SK-N-SH treated with all-trans-retinoic acid at 6 μM for 48 hours (cell line): ENCODE measurements at regions not wholly inside any gene's neighbourhood (a gene's known extent, or its start where the extent isn't known, plus 50 kb on each side); places are given as distances from the start of the nearest gene placed in this dataset.

ENCODE experiments used
- ATAC-seq: fragments of 200-7000 bp; cut with Tn5 transposase; 3 replicates; pipeline ENCODE4 v1.9.1; 2020; ENCODE audit warnings: mild to moderate bottlenecking, moderate library complexity
- BACH2 ChIP-seq: fragments of 250-450 bp; sonication (Bioruptor Pico); IDR thresholded peaks from 2 replicates; pipeline ENCODE4 v1.9.0; 2021; ENCODE audit warnings: mild to moderate bottlenecking, borderline replicate concordance
- CREB5 ChIP-seq: fragments of 250-450 bp; sonication (Bioruptor Pico); IDR thresholded peaks from 2 replicates; pipeline ENCODE4 v1.5.1; 2020; ENCODE audit warnings: low read depth, mild to moderate bottlenecking, moderate library complexity
- CSDC2 ChIP-seq: fragments of 250-450 bp; sonication (Bioruptor Pico); IDR thresholded peaks from 2 replicates; pipeline ENCODE4 v1.5.0; 2020; ENCODE audit warnings: mild to moderate bottlenecking, moderate library complexity
- CSRNP3 ChIP-seq: fragments of 250-450 bp; sonication (Bioruptor Pico); IDR thresholded peaks from 2 replicates; pipeline ENCODE4 v1.5.1; 2021; ENCODE audit warnings: mild to moderate bottlenecking, moderate library complexity
- ESRRG ChIP-seq: fragments of 250-450 bp; sonication (Bioruptor Pico); IDR thresholded peaks from 2 replicates; pipeline ENCODE4 v1.6.1; 2021; ENCODE audit warnings: mild to moderate bottlenecking
- GLIS3 ChIP-seq: fragments of 250-450 bp; sonication (Bioruptor Pico); IDR thresholded peaks from 2 replicates; pipeline ENCODE4 v1.5.0; 2020; ENCODE audit warnings: mild to moderate bottlenecking, moderate library complexity
- ISL1 ChIP-seq: fragments of 250-450 bp; sonication (Bioruptor Pico); IDR thresholded peaks from 2 replicates; pipeline ENCODE4 v2.1.2; 2022; ENCODE audit warnings: mild to moderate bottlenecking, moderate library complexity
- OSR1 ChIP-seq: fragments of 250-450 bp; sonication (Bioruptor Pico); IDR thresholded peaks from 2 replicates; pipeline ENCODE4 v1.8.0; 2022; ENCODE audit warnings: moderate library complexity, mild to moderate bottlenecking, inconsistent platforms
- PATZ1 ChIP-seq: fragments of 250-450 bp; sonication (Bioruptor Pico); IDR thresholded peaks from 2 replicates; pipeline ENCODE4 v1.8.0; 2020; ENCODE audit warnings: mild to moderate bottlenecking, moderate library complexity, borderline replicate concordance
- POU6F1 ChIP-seq: fragments of 250-450 bp; sonication (Bioruptor Pico); IDR thresholded peaks from 2 replicates; pipeline ENCODE4 v1.8.0; 2021; ENCODE audit warnings: low read depth, mild to moderate bottlenecking, moderate library complexity, borderline replicate concordance
- PPARA ChIP-seq: fragments of 250-450 bp; sonication (Bioruptor Pico); IDR thresholded peaks from 2 replicates; pipeline ENCODE4 v1.5.0; 2020; ENCODE audit warnings: mild to moderate bottlenecking, borderline replicate concordance
- SNAI2 ChIP-seq: fragments of 250-450 bp; sonication (Bioruptor Pico); IDR thresholded peaks from 2 replicates; pipeline ENCODE4 v1.5.0; 2020; ENCODE audit warnings: mild to moderate bottlenecking, moderate library complexity
- TCF4 ChIP-seq: fragments of 250-450 bp; sonication (Bioruptor Pico); IDR thresholded peaks from 2 replicates; pipeline ENCODE4 v1.8.0; 2021; ENCODE audit warnings: mild to moderate bottlenecking, moderate library complexity, borderline replicate concordance
- TOX ChIP-seq: fragments of 250-450 bp; sonication (Bioruptor Pico); IDR thresholded peaks from 2 replicates; pipeline ENCODE4 v1.8.0; 2021; ENCODE audit warnings: mild to moderate bottlenecking, moderate library complexity, borderline replicate concordance
- TSHZ2 ChIP-seq: fragments of 250-450 bp; sonication (Bioruptor Pico); IDR thresholded peaks from 2 replicates; pipeline ENCODE4 v1.5.0; 2020; ENCODE audit warnings: mild to moderate bottlenecking, moderate library complexity
- ZC3H10 ChIP-seq: fragments of 250-450 bp; sonication (Bioruptor Pico); IDR thresholded peaks from 2 replicates; pipeline ENCODE4 v1.5.1; 2021; ENCODE audit warnings: mild to moderate bottlenecking, moderate library complexity
- ZFP3 ChIP-seq: fragments of 250-450 bp; sonication (Bioruptor Pico); IDR thresholded peaks from 2 replicates; pipeline ENCODE4 v1.5.0; 2020; ENCODE audit warnings: mild to moderate bottlenecking, moderate library complexity
- ZNF565 ChIP-seq: fragments of 450-650 bp; formaldehyde crosslinking; conservative IDR thresholded peaks from 2 replicates; pipeline ENCODE4 v1.5.0; 2020; ENCODE audit warnings: low read depth, mild to moderate bottlenecking, moderate library complexity
- ZNF70 ChIP-seq: fragments of 450-650 bp; formaldehyde crosslinking; IDR thresholded peaks from 2 replicates; pipeline ENCODE4 v1.5.0; 2020; ENCODE audit warnings: mild to moderate bottlenecking, moderate library complexity
- ZNF8 ChIP-seq: fragments of 450-650 bp; formaldehyde crosslinking; IDR thresholded peaks from 2 replicates; pipeline ENCODE4 v1.5.0; 2020; ENCODE audit warnings: mild to moderate bottlenecking, moderate library complexity

GRCh38 chr4:24656906-24657305, 72.6 kb upstream of the DHX15 start:
- ATAC-seq = no peak
- no peak for TF ChIP-seq ISL1 (CRISPR knock-in tag)
- TF ChIP-seq ZC3H10 (CRISPR knock-in tag) = no peak
- no peak for TF ChIP-seq POU6F1 (CRISPR knock-in tag)
- no peak for TF ChIP-seq PPARA (CRISPR knock-in tag)
- TF ChIP-seq SNAI2 (CRISPR knock-in tag) = no peak
- TF ChIP-seq ZNF70 (CRISPR knock-in tag) = no peak
- no peak for TF ChIP-seq OSR1 (CRISPR knock-in tag)
- no peak for TF ChIP-seq BACH2
- TF ChIP-seq ZFP3 = no peak
- no peak for TF ChIP-seq CSRNP3 (CRISPR knock-in tag)
- no peak for TF ChIP-seq ESRRG (CRISPR knock-in tag)
- TF ChIP-seq TSHZ2 = no peak

- TF ChIP-seq GLIS3 (CRISPR knock-in tag) = no peak
- no peak for TF ChIP-seq TSHZ2
- TF ChIP-seq PPARA (CRISPR knock-in tag) = no peak
- no peak for TF ChIP-seq BACH2
- no peak for TF ChIP-seq CREB5 (CRISPR knock-in tag)
- no peak for TF ChIP-seq CSDC2 (CRISPR knock-in tag)
- no peak for TF ChIP-seq TCF4
- TF ChIP-seq ZNF8 (CRISPR knock-in tag) = no peak
- TF ChIP-seq ZC3H10 (CRISPR knock-in tag) = no peak
- no peak for TF ChIP-seq ZNF565 (CRISPR knock-in tag)
- peak; percentile 74 for ATAC-seq
Observed at GRCh38 chr4:24657768-24658617, 73.6 kb upstream of the DHX15 start.

GRCh38 chr4:24659241-24659961, 75.0 kb upstream of the DHX15 start:
- ATAC-seq = no peak; the same call in 2 of the 3 replicates
- TF ChIP-seq PATZ1 (CRISPR knock-in tag) (no peak), TOX (CRISPR knock-in tag) (no peak), ZNF565 (CRISPR knock-in tag) (no peak), POU6F1 (CRISPR knock-in tag) (no peak), ZFP3 (no peak), BACH2 (no peak), ESRRG (CRISPR knock-in tag) (no peak)
